Stimulated activated CD4-positive, alpha-beta T cell treated with anti-CD3 and anti-CD28 coated beads, Interleukin-4, amount 100 ng/mL, for 4 hours (primary cell): ENCODE measurements at regions not wholly inside any gene's neighbourhood (a gene's known extent, or its start where the extent isn't known, plus 50 kb on each side); places are given as distances from the start of the nearest gene placed in this dataset.
"Not testable (repeated sequence)": the region's sequence is repeated elsewhere in the genome, so short reads cannot be mapped to it uniquely, and the experiment has no call there.

Experiments used
- DNase-seq, 2 experiments: peaks; one replicate each; pipeline ENCODE4 v3.0.0-alpha.2; 2020

GRCh38 chr3:104908761-104909160 lies 457.9 kb upstream of the ALCAM start:
- no peak for DNase-seq

- no peak for DNase-seq
Measured at GRCh38 chr3:104909198-104909597, 457.5 kb upstream of the ALCAM start.

GRCh38 chr3:104909721-104910120 lies 457.0 kb upstream of the ALCAM start:
- DNase-seq, result no peak

- no peak for DNase-seq
Measured at GRCh38 chr3:104911376-104911775, 455.3 kb upstream of the ALCAM start.

- DNase-seq, result no peak
Measured at GRCh38 chr3:104916971-104917370, 449.7 kb upstream of the ALCAM start.

- no peak for DNase-seq
Measured at GRCh38 chr3:104920512-104920911, 446.2 kb upstream of the ALCAM start.

GRCh38 chr3:104933972-104934371 lies 432.7 kb upstream of the ALCAM start:
- no peak for DNase-seq

- DNase-seq, result no peak
Measured at GRCh38 chr3:104935613-104936012, 431.1 kb upstream of the ALCAM start.

GRCh38 chr3:104939196-104939595 lies 427.5 kb upstream of the ALCAM start:
- no peak for DNase-seq

GRCh38 chr3:104941785-104942184 lies 424.9 kb upstream of the ALCAM start:
- DNase-seq, result no peak

GRCh38 chr3:104943974-104944373 lies 422.7 kb upstream of the ALCAM start:
- DNase-seq, result no peak

GRCh38 chr3:104947943-104948342 lies 418.8 kb upstream of the ALCAM start:
- no peak for DNase-seq

GRCh38 chr3:104949810-104950209 lies 416.9 kb upstream of the ALCAM start:
- DNase-seq, result not testable (repeated sequence)

- DNase-seq, result no peak
Measured at GRCh38 chr3:104951426-104951825, 415.3 kb upstream of the ALCAM start.

GRCh38 chr3:104952146-104952972 lies 414.4 kb upstream of the ALCAM start:
- no peak for DNase-seq

- no peak for DNase-seq
Measured at GRCh38 chr3:104956620-104957345, 409.9 kb upstream of the ALCAM start.

GRCh38 chr3:104960579-104960978 lies 406.1 kb upstream of the ALCAM start:
- DNase-seq, result no peak

GRCh38 chr3:104961851-104962250 lies 404.9 kb upstream of the ALCAM start:
- DNase-seq, result no peak

- DNase-seq, result no peak
Measured at GRCh38 chr3:104974316-104974715, 392.4 kb upstream of the ALCAM start.

GRCh38 chr3:104977719-104978118 lies 389.0 kb upstream of the ALCAM start:
- DNase-seq, result no peak

- DNase-seq, result no peak
Measured at GRCh38 chr3:104982130-104982529, 384.6 kb upstream of the ALCAM start.

- no peak for DNase-seq
Measured at GRCh38 chr3:104987859-104988258, 378.9 kb upstream of the ALCAM start.

- no peak for DNase-seq
Measured at GRCh38 chr3:104988496-104988895, 378.2 kb upstream of the ALCAM start.

- no peak for DNase-seq
Measured at GRCh38 chr3:104989878-104990277, 376.8 kb upstream of the ALCAM start.
